GM06990 (cell line): ENCODE measurements at regions not wholly inside any gene's neighbourhood (a gene's known extent, or its start where the extent isn't known, plus 50 kb on each side); places are given as distances from the start of the nearest gene placed in this dataset.
"Not testable (repeated sequence)": the region's sequence is repeated elsewhere in the genome, so short reads cannot be mapped to it uniquely, and the experiment has no call there.

ENCODE experiments used
- DNase-seq: peaks from one replicate; pipeline ENCODE4 v3.0.0-alpha.2; 2011; ENCODE audit not compliant: insufficient read length; ENCODE audit errors: extremely low read depth
- H3K27me3 ChIP-seq: replicated peaks from 2 replicates; pipeline ENCODE4 v1.6.0; 2011; ENCODE audit warnings: low read length; ENCODE audit not compliant: control insufficient read depth, insufficient read depth
- H3K36me3 ChIP-seq: 2 replicates; pipeline ENCODE4 v1.5.1; 2011; ENCODE audit warnings: low read length; ENCODE audit not compliant: control insufficient read depth, insufficient read depth
- H3K4me3 ChIP-seq: replicated peaks from 2 replicates; pipeline ENCODE4 v1.5.1; 2011; ENCODE audit warnings: low read depth, mild to moderate bottlenecking, control low read depth, low read length
- TF ChIP-seq, protein P1 (sequence below): IDR thresholded peaks from 2 replicates; pipeline ENCODE4 v1.5.1; 2011; ENCODE audit warnings: low read length, control low read depth, mild to moderate bottlenecking, inconsistent platforms; ENCODE audit not compliant: insufficient read depth, poor library complexity, severe bottlenecking

DNA sequence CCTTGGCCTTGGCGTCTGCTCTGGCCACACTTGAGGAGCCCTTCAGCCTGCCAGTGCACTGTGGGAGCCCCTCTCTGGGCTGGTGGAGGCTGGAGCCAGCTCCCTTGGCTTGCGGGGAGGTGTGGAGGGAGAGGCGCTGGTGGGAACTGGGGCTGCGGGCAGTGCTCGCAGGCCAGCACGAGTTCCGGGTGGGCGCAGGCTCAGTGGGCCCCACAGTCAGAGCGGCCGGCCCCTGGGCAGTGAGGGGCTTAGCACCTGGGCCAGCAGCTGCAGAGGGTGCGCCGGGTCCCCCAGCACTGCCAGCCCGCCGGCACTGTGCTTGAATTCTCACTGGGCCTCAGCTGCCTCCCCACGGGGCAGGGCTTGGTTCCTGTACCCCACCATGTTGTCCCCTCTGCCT, 68.7 kb upstream of the KCNAB1 start:
- DNase-seq = no peak
- TF ChIP-seq, protein P1, sequence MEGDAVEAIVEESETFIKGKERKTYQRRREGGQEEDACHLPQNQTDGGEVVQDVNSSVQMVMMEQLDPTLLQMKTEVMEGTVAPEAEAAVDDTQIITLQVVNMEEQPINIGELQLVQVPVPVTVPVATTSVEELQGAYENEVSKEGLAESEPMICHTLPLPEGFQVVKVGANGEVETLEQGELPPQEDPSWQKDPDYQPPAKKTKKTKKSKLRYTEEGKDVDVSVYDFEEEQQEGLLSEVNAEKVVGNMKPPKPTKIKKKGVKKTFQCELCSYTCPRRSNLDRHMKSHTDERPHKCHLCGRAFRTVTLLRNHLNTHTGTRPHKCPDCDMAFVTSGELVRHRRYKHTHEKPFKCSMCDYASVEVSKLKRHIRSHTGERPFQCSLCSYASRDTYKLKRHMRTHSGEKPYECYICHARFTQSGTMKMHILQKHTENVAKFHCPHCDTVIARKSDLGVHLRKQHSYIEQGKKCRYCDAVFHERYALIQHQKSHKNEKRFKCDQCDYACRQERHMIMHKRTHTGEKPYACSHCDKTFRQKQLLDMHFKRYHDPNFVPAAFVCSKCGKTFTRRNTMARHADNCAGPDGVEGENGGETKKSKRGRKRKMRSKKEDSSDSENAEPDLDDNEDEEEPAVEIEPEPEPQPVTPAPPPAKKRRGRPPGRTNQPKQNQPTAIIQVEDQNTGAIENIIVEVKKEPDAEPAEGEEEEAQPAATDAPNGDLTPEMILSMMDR = no peak
- no peaks in the 10 kb centered on the region for H3K36me3 ChIP-seq
- no peak overlapping the region for H3K4me3 ChIP-seq
- no peaks in the 10 kb centered on the region for H3K27me3 ChIP-seq

DNA sequence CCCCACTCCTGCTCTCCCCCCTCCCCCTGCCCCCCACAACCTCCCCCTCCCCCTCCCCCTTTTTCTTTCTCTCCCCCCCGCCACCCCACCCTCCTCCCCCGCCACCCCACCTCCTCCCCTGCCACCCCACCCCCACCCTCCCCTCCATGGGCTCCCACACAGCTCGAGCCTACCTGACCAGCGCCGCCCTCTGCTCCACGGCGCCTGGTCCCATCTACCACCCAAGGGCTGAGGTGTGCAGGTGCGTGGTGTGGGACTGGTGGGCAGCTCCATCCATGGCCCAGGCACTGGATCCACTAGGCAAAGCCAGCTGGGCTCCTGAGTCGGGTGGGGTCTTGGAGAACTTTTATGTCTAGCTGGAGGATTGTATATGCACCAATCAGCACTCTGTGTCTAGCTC, 68.3 kb upstream of the KCNAB1 start:
- TF ChIP-seq, protein P1 = no peak

DNA sequence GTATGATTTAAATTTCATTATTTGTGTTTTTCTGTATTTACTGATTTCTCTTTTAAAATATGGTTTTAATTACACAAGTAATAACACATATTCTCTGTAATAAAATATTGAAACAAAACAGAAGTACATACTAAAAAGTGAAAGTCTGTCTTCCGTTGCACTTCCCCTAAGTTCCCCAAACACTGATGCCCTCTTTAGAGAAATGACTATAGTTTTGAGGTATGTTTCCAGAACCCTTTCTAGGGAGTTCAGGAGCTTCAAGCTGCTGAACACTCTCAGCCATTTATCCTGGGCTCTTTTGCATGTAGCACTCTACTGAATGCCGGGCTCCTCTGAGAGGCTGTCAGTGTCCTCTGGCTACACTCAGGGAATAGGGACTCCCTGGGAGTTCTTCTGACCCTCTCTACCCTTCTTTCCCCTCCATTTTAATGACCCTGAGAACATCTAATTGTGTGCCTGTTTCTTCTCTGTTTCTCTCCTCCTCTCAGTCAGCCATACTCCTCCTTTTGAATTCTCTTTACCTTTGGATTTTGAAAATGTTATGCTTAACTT, 60.4 kb upstream of the KCNAB1 start:
- no peak for DNase-seq
- Histone ChIP-seq H3K4me3 (no peak overlapping the region), H3K36me3 (no peaks in the 10 kb centered on the region), H3K27me3 (no peaks in the 10 kb centered on the region)
- TF ChIP-seq, protein P1 = no peak

More for the DNA sequence above, 68.3 kb upstream of the KCNAB1 start:
- Histone ChIP-seq H3K4me3 (no peak overlapping the region), H3K36me3 (no peaks in the 10 kb centered on the region), H3K27me3 (no peaks in the 10 kb centered on the region)
- DNase-seq = no peak

DNA sequence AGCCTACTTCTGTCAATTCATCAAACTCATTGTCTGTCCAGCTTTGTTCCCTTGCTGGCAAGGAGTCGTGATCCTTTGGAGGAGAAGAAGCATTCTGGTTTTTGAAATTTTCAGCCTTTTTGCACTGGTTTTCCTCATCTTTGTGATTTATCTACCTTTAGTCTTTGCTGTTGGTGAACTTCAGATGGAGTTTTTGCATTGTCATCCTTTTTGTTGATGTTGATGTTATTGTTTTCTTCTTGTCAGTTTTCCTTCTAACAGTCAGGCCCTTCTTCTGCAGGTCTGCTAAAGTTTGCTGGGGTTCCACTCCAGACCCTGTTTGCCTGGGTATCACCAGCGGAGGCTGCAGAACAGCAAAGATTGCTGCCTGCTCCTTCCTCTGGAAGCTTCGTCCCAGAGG, 52.2 kb upstream of the KCNAB1 start:
- not testable (repeated sequence) for DNase-seq, H3K4me3 ChIP-seq, H3K36me3 ChIP-seq, H3K27me3 ChIP-seq

DNA sequence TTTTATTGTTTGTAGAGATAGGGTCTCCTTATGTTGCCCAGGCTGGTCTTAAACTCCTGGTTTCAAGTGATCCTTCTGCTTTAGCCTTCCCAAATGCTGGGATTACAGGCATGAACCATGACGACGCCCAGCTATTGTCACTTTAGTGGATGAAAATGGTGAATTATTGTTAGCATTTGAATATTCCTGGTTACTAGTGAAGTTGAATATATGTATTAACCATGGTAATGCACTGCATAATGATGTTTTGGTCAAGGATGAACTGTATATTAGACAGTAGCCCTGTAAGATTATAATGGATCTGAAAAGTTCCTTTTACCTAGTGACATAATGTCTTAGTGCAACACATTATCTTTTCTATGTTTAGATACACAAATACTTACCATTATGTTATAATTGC, 50.4 kb upstream of the KCNAB1 start:
- no peak overlapping the region for H3K4me3 ChIP-seq
- no peak for DNase-seq

More for the DNA sequence above, 50.4 kb upstream of the KCNAB1 start:
- Histone ChIP-seq H3K27me3 (no peaks in the 10 kb centered on the region; the same call in 1 of the 2 replicates), H3K36me3 (no peaks in the 10 kb centered on the region)
- TF ChIP-seq, protein P1 = no peak
